Endometrium (tissue), 2 donors: ENCODE measurements at regions not wholly inside any gene's neighbourhood (a gene's known extent, or its start where the extent isn't known, plus 50 kb on each side); places are given as distances from the start of the nearest gene placed in this dataset.
"Not testable (repeated sequence)": the region's sequence is repeated elsewhere in the genome, so short reads cannot be mapped to it uniquely, and the experiment has no call there.

Source experiments
- FAIRE-seq: peaks from 2 replicates; lab custom pipeline; 2012; peaks lifted over from hg19 to GRCh38; lab: Jason Lieb, UNC
- donor health status: control.
- donor health status: control.

DNA sequence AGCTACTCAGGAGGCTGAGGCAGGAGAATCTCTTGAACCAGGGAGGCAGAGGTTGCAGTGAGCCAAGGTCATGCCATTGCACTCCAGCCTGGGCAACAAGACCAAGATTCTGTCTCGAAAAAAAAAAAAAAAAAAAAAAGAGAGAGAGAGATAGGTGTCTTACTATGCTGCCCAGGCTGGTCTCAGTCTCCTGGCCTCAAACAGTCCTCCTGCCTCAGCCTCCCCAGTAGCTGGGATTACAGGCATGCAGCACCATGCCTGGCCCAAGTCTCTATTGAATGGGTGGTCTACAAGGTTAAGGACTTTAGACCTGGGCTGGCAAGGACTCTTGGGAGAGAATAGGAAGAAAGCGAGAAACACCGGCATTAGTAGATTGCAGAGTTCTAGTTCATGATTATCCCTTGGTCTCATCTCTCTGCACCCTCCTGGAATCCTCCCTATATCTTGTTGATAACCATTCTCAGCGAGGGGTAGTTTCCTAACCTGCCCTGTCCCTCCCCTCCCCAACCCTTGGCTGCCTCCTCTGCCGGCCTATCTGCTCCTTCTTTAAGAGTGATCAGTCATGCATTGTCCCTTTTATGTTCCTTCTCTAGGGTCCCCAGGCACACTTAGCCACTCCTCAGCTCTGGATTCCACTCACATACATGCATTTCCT is 128.1 kb upstream of the MAP1LC3B2 start:
- no peak for FAIRE-seq

- FAIRE-seq, result no peak
Observed at GRCh38 chr12:116431677-116432300, 127.4 kb upstream of the MAP1LC3B2 start.

GRCh38 chr12:116432314-116432750 is 126.8 kb upstream of the MAP1LC3B2 start:
- FAIRE-seq, result no peak

DNA sequence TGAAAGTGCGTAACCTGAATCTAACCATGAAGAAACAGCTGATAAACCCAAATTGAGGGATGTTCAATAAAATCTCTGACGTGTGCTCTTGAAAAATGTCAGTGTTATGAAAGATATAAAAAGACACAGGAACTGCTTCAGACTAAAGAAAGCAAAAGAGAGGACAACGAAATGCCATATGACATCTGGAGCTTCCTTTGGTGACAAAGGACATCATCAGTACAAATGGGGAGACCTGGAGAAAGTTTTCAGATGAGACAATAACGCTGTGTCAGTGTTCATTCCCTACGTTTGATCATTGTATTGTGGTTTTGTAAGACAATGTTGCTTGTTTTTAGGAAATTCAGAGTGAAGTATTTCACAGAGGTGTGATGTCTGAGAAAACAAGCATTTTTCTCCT is 125.9 kb upstream of the MAP1LC3B2 start:
- no peak for FAIRE-seq

- FAIRE-seq, result no peak
Observed at GRCh38 chr12:116434155-116435011, 124.8 kb upstream of the MAP1LC3B2 start.

GRCh38 chr12:116435984-116436383 is 123.2 kb upstream of the MAP1LC3B2 start:
- no peak for FAIRE-seq

GRCh38 chr12:116436561-116437249 is 122.5 kb upstream of the MAP1LC3B2 start:
- FAIRE-seq, result no peak

- no peak for FAIRE-seq
Observed at GRCh38 chr12:116441292-116441691, 117.9 kb upstream of the MAP1LC3B2 start.

DNA sequence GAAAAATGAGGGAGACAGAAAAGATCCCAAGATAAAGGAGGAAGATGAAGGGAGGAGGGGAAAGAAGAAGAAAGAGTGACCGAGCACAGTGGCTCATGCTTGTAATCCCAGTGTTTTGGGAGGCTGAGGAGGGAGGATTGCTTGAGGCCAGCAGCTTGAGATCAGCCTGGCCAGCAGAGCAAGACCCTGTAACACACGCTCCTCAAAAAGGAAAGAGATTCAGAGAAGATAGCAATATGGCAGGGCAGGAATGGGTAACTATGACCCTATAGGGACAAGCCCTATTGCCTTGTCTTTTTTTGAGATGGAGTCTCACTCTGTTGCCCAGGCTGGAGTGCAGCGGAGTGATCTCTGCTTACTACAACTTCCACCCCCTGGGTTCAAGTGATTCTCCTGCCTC is 116.9 kb upstream of the MAP1LC3B2 start:
- no peak for FAIRE-seq

- no peak for FAIRE-seq
Observed at GRCh38 chr12:116442946-116443345, 116.2 kb upstream of the MAP1LC3B2 start.

DNA sequence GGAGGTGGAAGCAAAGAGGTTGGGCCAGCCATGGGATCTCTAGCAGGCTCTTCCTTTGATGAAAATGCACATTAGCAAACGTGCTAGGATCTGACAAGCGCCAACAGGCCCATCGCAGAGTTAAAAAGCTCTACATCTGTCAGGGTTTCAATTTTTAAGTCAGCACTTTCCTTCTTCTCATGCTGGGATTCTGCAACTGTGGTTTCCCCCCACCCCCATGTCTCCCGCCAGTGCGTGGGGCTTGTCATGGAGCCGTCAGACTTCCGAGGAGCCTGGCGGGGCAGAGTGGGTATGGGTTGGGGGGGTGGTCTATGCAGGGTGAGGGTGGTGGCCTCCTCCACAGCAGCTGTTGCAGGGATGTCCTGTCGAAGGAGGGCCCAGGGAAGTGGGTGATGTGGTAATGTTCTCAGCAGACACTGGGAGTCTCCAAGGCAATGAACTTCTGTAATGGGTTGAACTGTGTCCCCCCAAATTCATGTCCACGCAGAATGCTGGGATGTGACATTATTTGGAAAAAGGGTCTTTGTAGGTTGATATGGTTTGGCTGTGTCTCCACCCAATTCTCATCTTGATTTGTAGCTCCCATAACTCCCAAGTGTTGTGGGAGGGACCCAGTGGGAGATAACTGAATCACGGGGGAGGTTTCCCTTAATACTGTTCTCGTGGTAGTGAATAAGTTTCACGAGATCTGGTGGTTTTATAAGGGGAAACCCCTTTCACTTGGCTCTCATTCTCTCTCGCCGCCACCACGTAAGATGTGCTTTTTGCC is 115.2 kb upstream of the MAP1LC3B2 start:
- FAIRE-seq, result no peak

GRCh38 chr12:116444590-116444943 is 114.6 kb upstream of the MAP1LC3B2 start:
- FAIRE-seq, result no peak

DNA sequence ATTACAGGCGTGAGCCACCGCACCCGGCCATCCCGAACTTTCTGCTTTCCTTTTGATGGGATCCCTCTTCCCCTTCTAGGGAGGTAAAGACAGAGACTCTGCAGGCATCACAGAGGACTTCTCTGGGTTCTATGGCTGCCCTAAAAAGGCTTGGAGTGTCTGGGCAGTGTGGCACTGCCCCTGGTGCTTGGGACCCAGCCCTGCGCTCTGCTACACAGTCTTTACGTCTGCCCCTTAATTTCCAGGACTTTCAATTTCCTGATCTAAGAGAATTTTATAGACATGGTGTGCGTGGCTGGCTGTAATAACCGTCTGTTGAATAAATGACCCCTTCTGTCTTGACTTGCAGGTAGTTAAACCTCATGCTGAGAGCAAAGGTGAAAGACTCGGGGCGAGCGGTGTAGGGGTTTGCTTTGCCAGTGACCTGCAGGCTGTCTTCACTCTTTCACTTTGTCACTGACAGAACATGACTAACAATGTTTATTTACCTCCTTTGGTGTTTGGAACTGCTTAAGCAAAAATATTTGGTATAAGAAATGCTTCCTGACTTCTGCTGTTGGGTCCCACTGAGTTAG is 110.9 kb upstream of the MAP1LC3B2 start:
- no peak for FAIRE-seq

DNA sequence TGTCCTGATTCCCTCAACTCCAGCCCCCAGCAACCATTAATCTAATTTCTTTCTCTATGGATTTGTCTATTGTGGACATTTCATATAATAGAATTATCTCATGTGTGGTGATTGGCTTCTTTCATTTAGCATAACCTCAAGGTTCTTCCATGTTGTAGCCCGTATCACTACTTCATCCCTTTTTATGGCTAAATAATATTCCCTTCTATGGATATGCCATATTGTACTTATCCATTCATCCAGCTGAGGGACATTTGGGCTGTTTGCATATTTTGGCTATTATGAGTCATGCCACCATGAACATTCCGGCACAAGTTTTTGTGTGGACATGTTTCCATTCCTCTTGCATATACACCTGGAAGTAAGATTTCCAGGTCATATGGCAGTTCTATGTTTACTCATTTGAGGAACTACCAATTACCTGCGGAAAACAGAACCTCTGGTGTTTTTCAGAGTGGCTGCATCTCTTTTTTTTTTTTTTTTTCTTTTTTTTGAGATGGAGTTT is 108.7 kb upstream of the MAP1LC3B2 start:
- no peak for FAIRE-seq

- FAIRE-seq, result not testable (repeated sequence)
Observed at GRCh38 chr12:116452975-116453374, 106.2 kb upstream of the MAP1LC3B2 start.

GRCh38 chr12:116453631-116454030 is 105.5 kb upstream of the MAP1LC3B2 start:
- no peak for FAIRE-seq

DNA sequence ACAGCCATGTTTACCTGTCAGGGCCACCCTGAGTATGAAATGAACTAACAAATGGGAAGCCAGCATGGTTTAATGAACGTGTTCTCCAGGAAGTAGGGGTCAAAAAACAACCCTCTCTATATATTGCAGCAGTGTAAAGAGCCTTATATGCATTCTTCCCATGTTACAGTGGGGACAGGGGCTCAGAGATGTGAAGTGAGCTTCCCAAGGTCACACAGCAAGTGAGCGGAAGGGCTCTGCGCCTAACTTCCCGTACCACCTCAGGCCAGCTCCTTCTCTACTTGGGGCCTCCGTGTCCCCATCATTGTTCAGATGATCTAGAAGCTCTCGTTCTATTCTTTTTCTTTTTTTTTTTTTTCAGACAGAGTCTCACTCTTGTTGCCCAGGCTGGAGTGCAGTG is 105.1 kb upstream of the MAP1LC3B2 start:
- FAIRE-seq, result no peak

DNA sequence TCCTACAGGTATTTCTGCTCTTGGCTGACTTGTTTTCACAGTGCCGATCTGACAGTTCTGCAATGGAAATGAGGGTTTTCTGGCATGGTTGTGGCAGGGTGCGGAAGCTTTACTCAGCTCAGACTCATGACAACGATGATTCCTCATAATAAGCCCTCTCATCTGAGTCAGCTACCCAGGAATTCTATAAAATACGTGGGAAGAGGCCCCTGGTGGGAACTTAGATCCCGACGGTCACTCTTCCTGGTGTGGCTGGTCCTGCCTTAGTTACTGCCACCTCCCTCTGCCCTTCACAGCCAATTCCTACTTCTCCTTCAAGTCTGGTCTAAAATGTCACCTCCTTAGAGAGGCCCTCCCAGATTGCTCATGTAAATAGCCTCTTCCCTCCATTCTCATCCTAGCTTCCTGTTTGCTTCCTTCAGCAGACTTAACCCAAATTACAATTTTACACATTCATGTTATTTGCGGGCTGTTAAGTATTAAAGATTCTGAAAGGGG is 104.2 kb upstream of the MAP1LC3B2 start:
- no peak for FAIRE-seq

DNA sequence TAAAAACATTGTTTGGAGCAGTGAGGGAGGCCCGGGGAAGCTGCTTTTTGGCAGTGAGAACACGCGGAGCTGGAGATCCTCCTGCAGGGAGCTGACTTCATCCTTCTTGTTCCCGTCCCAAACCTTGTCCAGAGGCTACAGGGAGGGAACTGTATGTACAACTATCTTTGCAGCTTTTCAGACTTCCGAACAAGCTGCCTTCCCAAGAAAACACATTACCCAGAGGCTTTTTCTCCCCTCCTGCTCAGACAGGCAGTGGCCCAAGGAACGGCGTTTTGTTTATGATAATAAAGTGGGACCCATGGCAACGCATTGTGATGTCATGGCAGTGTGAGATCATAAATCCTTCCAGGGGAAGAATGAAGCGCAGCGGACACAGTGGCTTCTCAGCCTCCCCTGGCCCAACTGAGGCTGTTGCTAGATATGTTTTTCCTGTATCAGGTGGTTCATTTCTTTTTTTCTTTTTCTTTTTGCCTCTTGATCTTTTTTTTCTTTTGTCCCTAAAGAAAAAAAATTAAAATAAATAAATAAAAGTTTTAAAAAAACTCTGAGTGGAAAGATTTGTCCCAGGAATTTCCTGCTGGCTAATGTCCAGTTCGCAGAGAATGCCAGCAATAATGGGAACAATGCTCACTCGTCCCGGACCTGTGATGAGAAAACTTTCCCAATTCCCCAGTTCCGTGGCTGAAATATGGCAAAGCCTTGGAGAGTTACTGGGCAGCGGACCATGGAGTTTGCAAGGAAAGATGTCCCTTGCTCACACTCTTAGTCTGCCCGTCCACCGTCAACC is 103.4 kb upstream of the MAP1LC3B2 start:
- FAIRE-seq, result peak; percentile 79
